Breast epithelium (tissue), 4 donors: ENCODE measurements at regions not wholly inside any gene's neighbourhood (a gene's known extent, or its start where the extent isn't known, plus 50 kb on each side); places are given as distances from the start of the nearest gene placed in this dataset.

ENCODE experiments used
- DNase-seq, 2 donors: peaks; one replicate each; pipeline ENCODE4 v3.0.0-alpha.2; 2019; ENCODE audit warnings: low spot score in 2 of 2
- H3K27ac ChIP-seq, 2 donors: fragments of 200-600 bp; sonication (generic) in 1 of 2; one replicate each; pipeline ENCODE4 v1.5.1; 2016 to 2019; ENCODE audit warnings: mild to moderate bottlenecking in 1 of 2
- H3K27me3 ChIP-seq, 2 donors: fragments of 200-600 bp; sonication (generic) in 1 of 2; one replicate each; pipeline versions ENCODE4 v1.5.1 to v1.6.0; 2017 to 2019; ENCODE audit warnings: control low read depth in 1 of 2, mild to moderate bottlenecking in 1 of 2
- H3K36me3 ChIP-seq: fragments of 200-600 bp; one replicate; pipeline ENCODE4 v1.5.1; 2019
- H3K4me1 ChIP-seq, 2 donors: fragments of 200-600 bp; sonication (generic); one replicate each; pipeline ENCODE4 v1.5.1; 2016 to 2019; ENCODE audit warnings: control low read depth in 1 of 2
- H3K4me3 ChIP-seq, 3 donors: fragments of 200-600 bp; sonication (generic); 1 replicate in 2 of 3; 2 replicates in 1 of 3; pipeline ENCODE4 v1.5.1; 2016 to 2019; ENCODE audit warnings: mild to moderate bottlenecking in 3 of 3, moderate library complexity in 2 of 3
- H3K9me3 ChIP-seq, 2 donors: fragments of 200-600 bp; sonication (generic) in 1 of 2; one replicate each; pipeline ENCODE4 v1.5.1; 2016 to 2019; ENCODE audit warnings: control low read depth in 1 of 2
- POLR2A ChIP-seq: fragments of 450-650 bp; IDR thresholded peaks from one replicate; pipeline ENCODE4 v1.6.1; 2016; ENCODE audit warnings: antibody characterized with exemption, mild to moderate bottlenecking, moderate library complexity
- POLR2AphosphoS5 ChIP-seq, 3 donors: sonication (generic); formaldehyde crosslinking; IDR thresholded peaks; one replicate each; pipeline ENCODE4 v1.6.1; 2017; ENCODE audit warnings: antibody characterized with exemption in 3 of 3
- intact Hi-C: fragments of 100-400 bp; cut with DNase I; formaldehyde crosslinking; loops from one replicate; pipeline ENCODE4 v1.15.1; 2023; ENCODE audit warnings: low total_unique reads
- TF ChIP-seq, protein P1 (sequence below), 3 donors: fragments of 450-650 bp; IDR thresholded peaks; one replicate each; pipeline ENCODE4 v1.5.1; 2016 to 2017; ENCODE audit warnings: antibody characterized with exemption in 3 of 3, mild to moderate bottlenecking in 3 of 3, moderate library complexity in 3 of 3

DNA sequence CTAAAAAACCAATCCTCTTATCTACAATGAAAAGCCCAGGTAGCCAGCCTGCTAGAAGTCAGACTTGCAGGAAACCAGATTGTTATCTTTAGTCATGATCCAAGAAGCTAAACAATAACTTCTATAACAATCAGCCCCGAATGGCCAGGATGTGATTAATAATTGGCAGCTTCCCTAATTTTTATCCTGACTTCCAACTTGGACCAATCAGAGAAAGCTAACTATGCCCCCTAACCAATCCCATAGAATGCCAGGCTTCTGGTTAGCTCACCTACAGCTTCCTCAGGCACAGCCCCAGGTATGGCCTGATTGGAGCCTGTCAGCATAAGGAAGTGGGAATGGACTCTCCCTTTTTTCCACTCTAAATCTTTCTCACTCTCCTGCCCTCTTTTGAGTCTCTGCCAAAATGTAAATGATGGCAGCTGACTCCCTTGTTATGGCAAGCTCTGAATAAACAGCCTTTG lies 394.9 kb downstream of the DLEU7 start:
- no peak for DNase-seq
- Histone ChIP-seq H3K27ac (no peak overlapping the region), H3K9me3 (no peaks in the 10 kb centered on the region), H3K27me3 (no peaks in the 10 kb centered on the region), H3K36me3 (no peaks in the 10 kb centered on the region), H3K4me3 (no peak overlapping the region), H3K4me1 (no peaks in the 10 kb centered on the region)
- TF ChIP-seq POLR2A = no peak
- no peak for TF ChIP-seq POLR2AphosphoS5 (IDR thresholded peaks at IDR 0.05)
- TF ChIP-seq, protein P1, sequence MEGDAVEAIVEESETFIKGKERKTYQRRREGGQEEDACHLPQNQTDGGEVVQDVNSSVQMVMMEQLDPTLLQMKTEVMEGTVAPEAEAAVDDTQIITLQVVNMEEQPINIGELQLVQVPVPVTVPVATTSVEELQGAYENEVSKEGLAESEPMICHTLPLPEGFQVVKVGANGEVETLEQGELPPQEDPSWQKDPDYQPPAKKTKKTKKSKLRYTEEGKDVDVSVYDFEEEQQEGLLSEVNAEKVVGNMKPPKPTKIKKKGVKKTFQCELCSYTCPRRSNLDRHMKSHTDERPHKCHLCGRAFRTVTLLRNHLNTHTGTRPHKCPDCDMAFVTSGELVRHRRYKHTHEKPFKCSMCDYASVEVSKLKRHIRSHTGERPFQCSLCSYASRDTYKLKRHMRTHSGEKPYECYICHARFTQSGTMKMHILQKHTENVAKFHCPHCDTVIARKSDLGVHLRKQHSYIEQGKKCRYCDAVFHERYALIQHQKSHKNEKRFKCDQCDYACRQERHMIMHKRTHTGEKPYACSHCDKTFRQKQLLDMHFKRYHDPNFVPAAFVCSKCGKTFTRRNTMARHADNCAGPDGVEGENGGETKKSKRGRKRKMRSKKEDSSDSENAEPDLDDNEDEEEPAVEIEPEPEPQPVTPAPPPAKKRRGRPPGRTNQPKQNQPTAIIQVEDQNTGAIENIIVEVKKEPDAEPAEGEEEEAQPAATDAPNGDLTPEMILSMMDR (IDR thresholded peaks at IDR 0.05) = no peak
- intact Hi-C loops = no loop called here

DNA sequence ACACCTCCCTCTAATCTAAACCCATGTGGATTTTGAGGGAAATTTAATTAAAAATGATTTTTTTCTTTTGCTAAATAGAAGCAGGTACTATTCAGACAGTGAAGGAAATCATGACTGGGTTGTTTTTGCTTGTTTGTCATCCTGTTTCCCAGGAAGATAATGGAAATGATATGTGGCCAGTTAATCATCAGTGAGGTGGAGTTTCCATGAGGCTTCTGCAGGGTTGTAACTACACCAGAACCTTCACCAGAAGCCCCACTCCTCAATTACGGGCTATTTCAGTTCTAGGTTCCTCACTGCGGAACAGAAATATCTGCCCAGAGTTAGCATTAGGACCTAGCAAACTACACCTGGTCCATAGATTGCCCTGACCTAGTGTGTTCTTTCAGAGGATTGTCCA lies 394.0 kb downstream of the DLEU7 start:
- H3K27me3 ChIP-seq = no peaks in the 10 kb centered on the region
- H3K36me3 ChIP-seq = no peaks in the 10 kb centered on the region
- no peak for DNase-seq
- no peak overlapping the region for H3K27ac ChIP-seq
- intact Hi-C loops = no loop called here
- TF ChIP-seq, protein P1 (IDR thresholded peaks at IDR 0.05) = no peak
- TF ChIP-seq POLR2A (no peak), POLR2AphosphoS5 (IDR thresholded peaks at IDR 0.05) (no peak)
- no peak overlapping the region for H3K4me3 ChIP-seq
- H3K4me1 ChIP-seq = no peaks in the 10 kb centered on the region
- no peaks in the 10 kb centered on the region for H3K9me3 ChIP-seq

DNA sequence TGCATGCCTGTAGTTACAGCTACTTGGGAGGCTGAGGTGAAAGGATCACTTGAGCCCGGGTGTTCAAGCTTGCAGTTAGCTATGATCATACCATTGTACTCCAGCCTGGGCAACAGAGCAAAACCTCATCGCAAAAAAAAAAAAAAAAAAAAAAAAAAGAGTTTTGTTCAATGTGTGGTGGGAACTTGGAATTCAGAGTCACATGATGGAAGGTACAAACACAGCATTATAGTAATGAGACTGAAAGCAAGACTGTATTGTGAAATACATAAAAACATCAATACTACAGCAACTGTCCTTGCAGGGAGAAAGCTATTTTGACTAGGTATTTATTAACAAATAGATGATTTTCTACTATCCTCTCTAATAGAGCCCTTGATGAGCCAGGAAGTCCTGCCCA lies 393.2 kb downstream of the DLEU7 start:
- intact Hi-C loops = no loop called here
- Histone ChIP-seq H3K27me3 (no peaks in the 10 kb centered on the region), H3K9me3 (no peaks in the 10 kb centered on the region), H3K4me1 (no peaks in the 10 kb centered on the region), H3K36me3 (no peaks in the 10 kb centered on the region), H3K4me3 (no peak overlapping the region), H3K27ac (no peak overlapping the region)
- TF ChIP-seq POLR2AphosphoS5 (IDR thresholded peaks at IDR 0.05) (no peak), POLR2A (no peak)
- TF ChIP-seq, protein P1 (IDR thresholded peaks at IDR 0.05) = no peak
- no peak for DNase-seq

DNA sequence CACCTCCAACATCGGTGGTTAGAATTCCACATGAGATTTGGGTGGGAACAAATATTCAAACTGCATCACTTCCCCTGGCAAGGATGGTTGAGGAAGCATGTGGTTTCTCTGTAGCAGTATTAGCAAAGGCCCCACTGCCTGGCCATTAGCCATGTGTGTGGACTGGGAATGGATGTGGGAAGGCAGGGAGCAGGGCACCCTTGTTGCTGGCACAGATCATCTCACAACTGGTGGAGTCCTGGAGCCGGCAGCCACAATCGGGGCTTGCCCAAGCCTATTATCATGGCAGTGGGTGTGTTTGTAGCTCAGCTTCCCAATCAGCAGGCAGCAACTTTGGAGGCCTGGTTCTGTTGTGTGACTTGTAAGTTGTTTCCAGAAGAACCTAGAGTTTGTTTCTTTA lies 391.9 kb downstream of the DLEU7 start:
- Histone ChIP-seq H3K4me1 (no peaks in the 10 kb centered on the region), H3K4me3 (no peak overlapping the region), H3K36me3 (no peaks in the 10 kb centered on the region), H3K9me3 (no peaks in the 10 kb centered on the region), H3K27me3 (no peaks in the 10 kb centered on the region), H3K27ac (no peak overlapping the region)
- intact Hi-C loops = no loop called here
- no peak for DNase-seq
- TF ChIP-seq POLR2AphosphoS5 (IDR thresholded peaks at IDR 0.05) (no peak), POLR2A (no peak)
- TF ChIP-seq, protein P1 (IDR thresholded peaks at IDR 0.05) = no peak

DNA sequence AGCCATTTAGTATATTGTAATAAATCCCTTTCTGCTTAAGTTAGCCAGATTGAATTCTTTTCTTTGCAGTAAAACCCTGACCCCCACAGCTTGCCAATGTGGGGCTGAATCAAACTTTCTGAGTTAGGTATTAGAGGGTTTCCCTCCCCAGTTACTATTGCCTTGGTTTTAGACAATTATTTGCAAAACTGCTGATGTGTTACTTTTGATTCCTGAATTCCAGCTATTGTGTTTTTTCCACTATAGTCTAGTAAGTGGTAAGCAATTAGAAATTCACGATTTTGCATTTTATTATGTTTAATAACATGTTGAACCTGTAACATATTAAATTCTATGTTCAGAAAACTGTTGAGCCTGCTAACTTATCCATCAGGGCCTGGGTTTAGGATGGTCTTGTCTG lies 391.5 kb downstream of the DLEU7 start:
- Histone ChIP-seq H3K4me1 (no peaks in the 10 kb centered on the region), H3K4me3 (no peak overlapping the region), H3K9me3 (no peaks in the 10 kb centered on the region), H3K27ac (no peak overlapping the region), H3K27me3 (no peaks in the 10 kb centered on the region), H3K36me3 (no peaks in the 10 kb centered on the region)
- DNase-seq = no peak
- TF ChIP-seq, protein P1 (IDR thresholded peaks at IDR 0.05) = no peak
- no peak for TF ChIP-seq POLR2AphosphoS5 (IDR thresholded peaks at IDR 0.05)
- TF ChIP-seq POLR2A = no peak
- intact Hi-C loops = no loop called here
